Erythroblast (primary cell): ENCODE measurements at regions not wholly inside any gene's neighbourhood (a gene's known extent, or its start where the extent isn't known, plus 50 kb on each side); places are given as distances from the start of the nearest gene placed in this dataset.

Source experiments
- GATA1 ChIP-seq: IDR thresholded peaks from 2 replicates; pipeline ENCODE4 v1.6.1; 2011; ENCODE audit warnings: low read depth, mild to moderate bottlenecking, control low read depth, low read length, moderate library complexity
- POLR2A ChIP-seq: IDR thresholded peaks from 2 replicates; pipeline ENCODE4 v1.6.1; 2011; ENCODE audit warnings: mild to moderate bottlenecking, low read length

GRCh38 chr2:221100467-221101089 lies 471.5 kb downstream of the EPHA4 start:
- TF ChIP-seq POLR2A: no peak
- TF ChIP-seq GATA1: no peak
